WTC11 (cell line): ENCODE measurements at regions not wholly inside any gene's neighbourhood (a gene's known extent, or its start where the extent isn't known, plus 50 kb on each side); places are given as distances from the start of the nearest gene placed in this dataset.
"Not testable (repeated sequence)": the region's sequence is repeated elsewhere in the genome, so short reads cannot be mapped to it uniquely, and the experiment has no call there.

ENCODE experiments used
- ATAC-seq: fragments of 200-7000 bp; cut with Tn5 transposase; 2 replicates; pipeline ENCODE4 v1.10.0; 2021; ENCODE audit warnings: mild to moderate bottlenecking, moderate library complexity
- CTCF ChIA-PET: fragments of 300-600 bp; sonication (Branson Sonifier 250); formaldehyde crosslinking; loops from one replicate; lab custom pipeline; 2021; ENCODE audit warnings: antibody characterized with exemption; lab: Charles Lee
- POLR2A ChIA-PET: fragments of 350-600 bp; sonication (Branson Sonifier 250); formaldehyde crosslinking; loops from one replicate; lab custom pipeline; 2021; ENCODE audit warnings: antibody characterized with exemption; lab: Charles Lee
- DNase-seq: peaks from one replicate; pipeline ENCODE4 v3.0.0; 2021; ENCODE audit warnings: low spot score
- H3K27ac Mint-ChIP-seq: 2 replicates; pipeline ENCODE4 v1.8.0; 2021; ENCODE audit warnings: mixed read lengths
- H3K27me3 Mint-ChIP-seq: 2 replicates; pipeline ENCODE4 v1.8.0; 2021; ENCODE audit warnings: low read depth, mild to moderate bottlenecking, moderate library complexity, mixed read lengths
- H3K36me3 Mint-ChIP-seq: 2 replicates; pipeline ENCODE4 v1.8.0; 2021; ENCODE audit warnings: mixed read lengths
- H3K4me1 Mint-ChIP-seq: 2 replicates; pipeline ENCODE4 v1.8.0; 2022; ENCODE audit warnings: mixed read lengths
- H3K4me3 Mint-ChIP-seq: 2 replicates; pipeline ENCODE4 v1.8.0; 2021; ENCODE audit warnings: mild to moderate bottlenecking, moderate library complexity, mixed read lengths
- H3K9me3 Mint-ChIP-seq: 2 replicates; pipeline ENCODE4 v1.8.0; 2021; ENCODE audit warnings: mixed read lengths
- AR ChIP-seq: fragments of 250-450 bp; sonication (Bioruptor Pico); IDR thresholded peaks from 2 replicates; pipeline ENCODE4 v1.9.0; 2021; ENCODE audit warnings: mild to moderate bottlenecking
- ARID4B ChIP-seq: sonication (generic); formaldehyde crosslinking; IDR thresholded peaks from 2 replicates; pipeline ENCODE4 v1.8.0; 2023; ENCODE audit warnings: missing genetic modification reagents, mild to moderate bottlenecking, borderline replicate concordance
- ATF2 ChIP-seq: sonication (generic); formaldehyde crosslinking; IDR thresholded peaks from 2 replicates; pipeline ENCODE4 v1.8.1; 2022; ENCODE audit warnings: low read depth, missing genetic modification reagents, borderline replicate concordance
- CREB1 ChIP-seq: sonication (generic); formaldehyde crosslinking; IDR thresholded peaks from 2 replicates; pipeline ENCODE4 v1.8.0; 2023; ENCODE audit warnings: mild to moderate bottlenecking, missing genetic modification reagents
- ESRRA ChIP-seq: sonication (generic); formaldehyde crosslinking; IDR thresholded peaks from 2 replicates; pipeline ENCODE4 v1.8.1; 2022; ENCODE audit warnings: mild to moderate bottlenecking, missing genetic modification reagents, borderline replicate concordance
- MYBL2 ChIP-seq: sonication (generic); formaldehyde crosslinking; IDR thresholded peaks from 2 replicates; pipeline ENCODE4 v1.8.1; 2023; ENCODE audit warnings: mild to moderate bottlenecking, moderate library complexity, missing genetic modification reagents
- RORB ChIP-seq: fragments of 250-450 bp; sonication (Bioruptor Pico); IDR thresholded peaks from 2 replicates; pipeline ENCODE4 v1.9.0; 2021; ENCODE audit warnings: mild to moderate bottlenecking
- TEAD4 ChIP-seq: sonication (generic); formaldehyde crosslinking; IDR thresholded peaks from 2 replicates; pipeline ENCODE4 v1.8.0; 2022; ENCODE audit warnings: mild to moderate bottlenecking, missing genetic modification reagents
- ZBTB21 ChIP-seq: sonication (generic); formaldehyde crosslinking; IDR thresholded peaks from 2 replicates; pipeline ENCODE4 v1.8.1; 2023; ENCODE audit warnings: mild to moderate bottlenecking, missing genetic modification reagents, borderline replicate concordance
- ZNF138 ChIP-seq: sonication (generic); formaldehyde crosslinking; conservative IDR thresholded peaks from 2 replicates; pipeline ENCODE4 v1.8.1; 2022; ENCODE audit warnings: mild to moderate bottlenecking, moderate library complexity, missing genetic modification reagents
- TF ChIP-seq, protein P1 (sequence below): fragments of 250-450 bp; sonication (Bioruptor Pico); IDR thresholded peaks from 2 replicates; pipeline ENCODE4 v1.9.0; 2021; ENCODE audit warnings: mild to moderate bottlenecking, borderline replicate concordance
- TF ChIP-seq, protein P2 (sequence below): fragments of 250-450 bp; sonication (Bioruptor Pico); IDR thresholded peaks from 2 replicates; pipeline ENCODE4 v1.9.0; 2021; ENCODE audit warnings: mild to moderate bottlenecking

DNA sequence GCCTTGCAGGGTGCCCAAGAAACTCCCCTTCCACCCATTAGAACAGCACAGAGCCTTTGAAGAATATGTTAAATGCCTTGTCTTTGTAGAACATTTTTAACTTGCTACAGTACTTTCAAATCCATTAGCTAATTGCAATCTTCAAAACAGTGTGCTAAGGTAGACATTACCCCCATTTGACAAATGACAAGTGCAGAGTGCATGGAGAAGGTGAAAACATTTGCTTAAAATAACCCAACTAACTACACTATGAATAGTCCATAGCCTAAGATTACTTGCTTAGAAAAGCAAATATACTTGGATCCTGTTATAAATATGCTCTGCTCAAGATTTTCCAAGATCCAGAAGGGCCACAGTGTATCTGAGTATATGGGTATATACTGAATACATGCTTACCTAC, 87.0 kb upstream of the G2E3 start:
- DNase-seq: no peak

GRCh38 chr14:30473846-30474696, 84.9 kb upstream of the G2E3 start:
- H3K36me3 Mint-ChIP-seq, H3K27me3 Mint-ChIP-seq, H3K9me3 Mint-ChIP-seq, H3K4me1 Mint-ChIP-seq, H3K27ac Mint-ChIP-seq, POLR2A ChIA-PET, CTCF ChIA-PET, ATAC-seq, DNase-seq: not testable (repeated sequence)
- peak overlapping the region; percentile 49 for H3K4me3 Mint-ChIP-seq

More for the DNA sequence above, 87.0 kb upstream of the G2E3 start:
- no peaks in the 10 kb centered on the region for H3K27me3 Mint-ChIP-seq
- no peak overlapping the region for H3K27ac Mint-ChIP-seq
- H3K9me3 Mint-ChIP-seq: peaks cover 6% of the 10 kb centered on the region; the same call in 1 of the 2 replicates
- peaks cover 4% of the 10 kb centered on the region; the same call in 1 of the 2 replicates for H3K36me3 Mint-ChIP-seq
- POLR2A ChIA-PET: no interaction called here
- no peak for TF ChIP-seq ARID4B
- no peak for TF ChIP-seq CREB1 (CRISPR knock-in tag)
- no peak for TF ChIP-seq MYBL2 (CRISPR knock-in tag)
- TF ChIP-seq TEAD4 (CRISPR knock-in tag): no peak
- no peak for TF ChIP-seq ATF2 (CRISPR knock-in tag)
- TF ChIP-seq, protein P1, sequence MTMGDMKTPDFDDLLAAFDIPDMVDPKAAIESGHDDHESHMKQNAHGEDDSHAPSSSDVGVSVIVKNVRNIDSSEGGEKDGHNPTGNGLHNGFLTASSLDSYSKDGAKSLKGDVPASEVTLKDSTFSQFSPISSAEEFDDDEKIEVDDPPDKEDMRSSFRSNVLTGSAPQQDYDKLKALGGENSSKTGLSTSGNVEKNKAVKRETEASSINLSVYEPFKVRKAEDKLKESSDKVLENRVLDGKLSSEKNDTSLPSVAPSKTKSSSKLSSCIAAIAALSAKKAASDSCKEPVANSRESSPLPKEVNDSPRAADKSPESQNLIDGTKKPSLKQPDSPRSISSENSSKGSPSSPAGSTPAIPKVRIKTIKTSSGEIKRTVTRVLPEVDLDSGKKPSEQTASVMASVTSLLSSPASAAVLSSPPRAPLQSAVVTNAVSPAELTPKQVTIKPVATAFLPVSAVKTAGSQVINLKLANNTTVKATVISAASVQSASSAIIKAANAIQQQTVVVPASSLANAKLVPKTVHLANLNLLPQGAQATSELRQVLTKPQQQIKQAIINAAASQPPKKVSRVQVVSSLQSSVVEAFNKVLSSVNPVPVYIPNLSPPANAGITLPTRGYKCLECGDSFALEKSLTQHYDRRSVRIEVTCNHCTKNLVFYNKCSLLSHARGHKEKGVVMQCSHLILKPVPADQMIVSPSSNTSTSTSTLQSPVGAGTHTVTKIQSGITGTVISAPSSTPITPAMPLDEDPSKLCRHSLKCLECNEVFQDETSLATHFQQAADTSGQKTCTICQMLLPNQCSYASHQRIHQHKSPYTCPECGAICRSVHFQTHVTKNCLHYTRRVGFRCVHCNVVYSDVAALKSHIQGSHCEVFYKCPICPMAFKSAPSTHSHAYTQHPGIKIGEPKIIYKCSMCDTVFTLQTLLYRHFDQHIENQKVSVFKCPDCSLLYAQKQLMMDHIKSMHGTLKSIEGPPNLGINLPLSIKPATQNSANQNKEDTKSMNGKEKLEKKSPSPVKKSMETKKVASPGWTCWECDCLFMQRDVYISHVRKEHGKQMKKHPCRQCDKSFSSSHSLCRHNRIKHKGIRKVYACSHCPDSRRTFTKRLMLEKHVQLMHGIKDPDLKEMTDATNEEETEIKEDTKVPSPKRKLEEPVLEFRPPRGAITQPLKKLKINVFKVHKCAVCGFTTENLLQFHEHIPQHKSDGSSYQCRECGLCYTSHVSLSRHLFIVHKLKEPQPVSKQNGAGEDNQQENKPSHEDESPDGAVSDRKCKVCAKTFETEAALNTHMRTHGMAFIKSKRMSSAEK (CRISPR knock-in tag): no peak
- no peak for TF ChIP-seq ZNF138 (CRISPR knock-in tag)
- TF ChIP-seq, protein P2, sequence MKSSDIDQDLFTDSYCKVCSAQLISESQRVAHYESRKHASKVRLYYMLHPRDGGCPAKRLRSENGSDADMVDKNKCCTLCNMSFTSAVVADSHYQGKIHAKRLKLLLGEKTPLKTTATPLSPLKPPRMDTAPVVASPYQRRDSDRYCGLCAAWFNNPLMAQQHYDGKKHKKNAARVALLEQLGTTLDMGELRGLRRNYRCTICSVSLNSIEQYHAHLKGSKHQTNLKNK (CRISPR knock-in tag): no peak
- no peak for TF ChIP-seq AR
- no peak for TF ChIP-seq ZBTB21
- no peak for TF ChIP-seq RORB (CRISPR knock-in tag)
- no peak for TF ChIP-seq ESRRA (CRISPR knock-in tag)
- TF ChIP-seq, all 79 proteins: peak for 0
- H3K4me1 Mint-ChIP-seq: peaks cover 7% of the 10 kb centered on the region; the same call in 1 of the 2 replicates
- no peak for ATAC-seq
- CTCF ChIA-PET: no interaction called here
- no peak overlapping the region for H3K4me3 Mint-ChIP-seq
